Cardiac muscle cell (in vitro differentiated cells and primary cell): ENCODE measurements at regions not wholly inside any gene's neighbourhood (a gene's known extent, or its start where the extent isn't known, plus 50 kb on each side); places are given as distances from the start of the nearest gene placed in this dataset.

ENCODE experiments used
- DNase-seq, 2 donors: peaks; one replicate each; pipeline versions ENCODE4 v3.0.0 to v3.0.0-alpha.2; 2010 to 2017; ENCODE audit warnings: low read depth in 1 of 2, low spot score in 1 of 2
- H3K27ac ChIP-seq: fragments of 200-600 bp; sonication (generic); 2 replicates; pipeline ENCODE4 v1.5.1; 2016
- H3K27me3 ChIP-seq: fragments of 200-600 bp; sonication (generic); 2 replicates; pipeline ENCODE4 v1.6.0; 2016; ENCODE audit warnings: control low read depth
- H3K36me3 ChIP-seq: fragments of 200-600 bp; sonication (generic); 2 replicates; pipeline ENCODE4 v1.5.1; 2016; ENCODE audit warnings: control low read depth
- H3K4me1 ChIP-seq: fragments of 200-600 bp; sonication (generic); 2 replicates; pipeline ENCODE4 v1.8.1; 2017; ENCODE audit warnings: low read depth, mild to moderate bottlenecking, mixed run types
- H3K4me3 ChIP-seq: fragments of 200-600 bp; sonication (generic); 2 replicates; pipeline ENCODE4 v1.5.1; 2016; ENCODE audit warnings: mild to moderate bottlenecking
- H3K9me3 ChIP-seq: fragments of 200-600 bp; sonication (generic); 2 replicates; pipeline ENCODE4 v1.5.1; 2017; ENCODE audit warnings: low read depth, mild to moderate bottlenecking, control low read depth
- CTCF ChIP-seq: IDR thresholded peaks from 2 replicates; pipeline ENCODE4 v1.5.1; 2012; ENCODE audit warnings: low read depth, mild to moderate bottlenecking, low read length

- H3K9me3 ChIP-seq: no peaks in the 10 kb centered on the region
- no peak for DNase-seq
- TF ChIP-seq CTCF: no peak
- H3K4me3 ChIP-seq: no peak overlapping the region
- H3K27ac ChIP-seq: no peak overlapping the region
- H3K36me3 ChIP-seq: no peaks in the 10 kb centered on the region
- H3K4me1 ChIP-seq: no peaks in the 10 kb centered on the region
- H3K27me3 ChIP-seq: no peaks in the 10 kb centered on the region
Observed at GRCh38 chr16:13553453-13553985, 366.4 kb upstream of the ERCC4 start.

- H3K4me3 ChIP-seq: no peak overlapping the region
- no peaks in the 10 kb centered on the region for H3K4me1 ChIP-seq
- no peaks in the 10 kb centered on the region for H3K9me3 ChIP-seq
Observed at GRCh38 chr16:13554005-13554404, 365.9 kb upstream of the ERCC4 start.

GRCh38 chr16:13554643-13555042, 365.3 kb upstream of the ERCC4 start:
- no peaks in the 10 kb centered on the region for H3K9me3 ChIP-seq
- no peak for DNase-seq
- H3K4me3 ChIP-seq: no peak overlapping the region
- no peaks in the 10 kb centered on the region for H3K36me3 ChIP-seq
- H3K27me3 ChIP-seq: no peaks in the 10 kb centered on the region
- TF ChIP-seq CTCF: no peak
- no peaks in the 10 kb centered on the region for H3K4me1 ChIP-seq
- H3K27ac ChIP-seq: no peak overlapping the region

More at GRCh38 chr16:13554005-13554404, 365.9 kb upstream of the ERCC4 start:
- Histone ChIP-seq H3K27me3 (no peaks in the 10 kb centered on the region), H3K27ac (no peak overlapping the region), H3K36me3 (no peaks in the 10 kb centered on the region)
- no peak for DNase-seq
- TF ChIP-seq CTCF: no peak

GRCh38 chr16:13557418-13557817, 362.5 kb upstream of the ERCC4 start:
- TF ChIP-seq CTCF: no peak
- Histone ChIP-seq H3K9me3 (no peaks in the 10 kb centered on the region), H3K36me3 (no peaks in the 10 kb centered on the region)

GRCh38 chr16:13558752-13559151, 361.2 kb upstream of the ERCC4 start:
- Histone ChIP-seq H3K27ac (no peak overlapping the region), H3K27me3 (no peaks in the 10 kb centered on the region), H3K9me3 (no peaks in the 10 kb centered on the region), H3K4me3 (no peak overlapping the region), H3K4me1 (no peaks in the 10 kb centered on the region), H3K36me3 (no peaks in the 10 kb centered on the region)
- TF ChIP-seq CTCF: no peak
- DNase-seq: no peak

More at GRCh38 chr16:13557418-13557817, 362.5 kb upstream of the ERCC4 start:
- H3K27ac ChIP-seq: no peak overlapping the region
- no peaks in the 10 kb centered on the region for H3K27me3 ChIP-seq
- DNase-seq: no peak
- H3K4me3 ChIP-seq: no peak overlapping the region
- no peaks in the 10 kb centered on the region for H3K4me1 ChIP-seq

- H3K9me3 ChIP-seq: no peaks in the 10 kb centered on the region
- no peak for DNase-seq
- no peak overlapping the region for H3K4me3 ChIP-seq
- TF ChIP-seq CTCF: no peak
- H3K4me1 ChIP-seq: no peaks in the 10 kb centered on the region
- H3K27ac ChIP-seq: no peak overlapping the region
- H3K27me3 ChIP-seq: no peaks in the 10 kb centered on the region
- no peaks in the 10 kb centered on the region for H3K36me3 ChIP-seq
Observed at GRCh38 chr16:13559624-13560023, 360.3 kb upstream of the ERCC4 start.
